LNCAP (cell line): ENCODE measurements at regions not wholly inside any gene's neighbourhood (a gene's known extent, or its start where the extent isn't known, plus 50 kb on each side); places are given as distances from the start of the nearest gene placed in this dataset.
A peak's percentile ranks its signal among the peaks of the same experiment; 100 is the strongest.

ENCODE experiments used
- CTCF ChIP-seq: fragments of 450-650 bp; IDR thresholded peaks from 2 replicates; pipeline ENCODE4 v1.5.1; 2017; ENCODE audit warnings: mild to moderate bottlenecking

- no peak for TF ChIP-seq CTCF
These were observed 484.2 kb downstream of the ANKRD7 start for GRCh38 chr7:118708741-118709140.

GRCh38 chr7:118711688-118712087, 487.2 kb downstream of the ANKRD7 start:
- no peak for TF ChIP-seq CTCF

GRCh38 chr7:118713039-118713438, 488.5 kb downstream of the ANKRD7 start:
- TF ChIP-seq CTCF, result no peak

GRCh38 chr7:118720632-118721031, 496.1 kb downstream of the ANKRD7 start:
- TF ChIP-seq CTCF, result no peak

GRCh38 chr7:118731854-118732253, 507.4 kb downstream of the ANKRD7 start:
- TF ChIP-seq CTCF, result peak; percentile 33; the same call in 1 of the 2 replicates

- no peak for TF ChIP-seq CTCF
These were observed 510.0 kb downstream of the ANKRD7 start for GRCh38 chr7:118734541-118734940.

- TF ChIP-seq CTCF, result no peak
These were observed 510.9 kb downstream of the ANKRD7 start for GRCh38 chr7:118735441-118735840.

- TF ChIP-seq CTCF, result no peak
These were observed 513.4 kb downstream of the ANKRD7 start for GRCh38 chr7:118737935-118738334.
